HCT116 (cell line): ENCODE measurements at regions not wholly inside any gene's neighbourhood (a gene's known extent, or its start where the extent isn't known, plus 50 kb on each side); places are given as distances from the start of the nearest gene placed in this dataset.

Source experiments
- ATAC-seq: fragments of 200-7000 bp; cut with Tn5 transposase; 2 replicates; pipeline ENCODE4 v1.9.1; 2020; ENCODE audit warnings: mild to moderate bottlenecking, moderate library complexity
- BruUV-seq: library from RNA; stranded (reverse); fragments of 400-500 nt; replicated peaks from 2 replicates; lab custom pipeline; 2021; lab: Mats Ljungman, UMichigan
- CTCF ChIA-PET: fragments of 300-600 bp; sonication (Branson Sonifier 250); formaldehyde crosslinking; loops from one replicate; lab custom pipeline; 2021; ENCODE audit warnings: antibody characterized with exemption; lab: Charles Lee
- POLR2A ChIA-PET: fragments of 300-600, 350-600 bp; sonication (Branson Sonifier 250); formaldehyde crosslinking; loops from one replicate; lab custom pipeline; 2021; ENCODE audit warnings: antibody characterized with exemption; lab: Charles Lee
- RAD21 ChIA-PET, 2 experiments: fragments of 300-600 bp; sonication (Branson Sonifier 250); formaldehyde crosslinking; loops; one replicate each; lab custom pipeline; 2023; ENCODE audit warnings: low total read pairs in 2 of 2; ENCODE audit not compliant: uncharacterized antibody in 2 of 2, unreplicated experiment in 2 of 2, low non-redundant PET in 1 of 2; lab: Charles Lee
- DNase-seq: peaks from one replicate; pipeline ENCODE4 v3.0.0-alpha.2; 2010; ENCODE audit warnings: low read depth, low spot score
- H2AFZ ChIP-seq: fragments of 200-600 bp; shearing (Covaris generic), sonication (generic); 2 replicates; pipeline ENCODE4 v1.6.1; 2017; ENCODE audit warnings: low read depth, mixed run types, mixed read lengths, antibody characterized with exemption, low read length; ENCODE audit not compliant: poor library complexity, severe bottlenecking
- H3K27ac ChIP-seq: 2 replicates; pipeline ENCODE4 v1.5.1; 2012; ENCODE audit warnings: low read depth, low read length
- H3K27me3 ChIP-seq: fragments of 200-600 bp; sonication (generic); 2 replicates; pipeline ENCODE4 v1.6.1; 2016; ENCODE audit warnings: mixed run types, low read length, mixed read lengths; ENCODE audit not compliant: insufficient read depth
- H3K36me3 ChIP-seq, 2 experiments: fragments of 200-500 bp in 1 of 2; fragments of 200-600 bp in 1 of 2; sonication (Bioruptor generic) in 1 of 2; sonication (generic) in 1 of 2; 2 replicates each; pipeline versions ENCODE4 v1.5.1 to v1.6.1; 2014 to 2016; ENCODE audit warnings: low read length in 2 of 2, inconsistent platforms in 1 of 2, mixed read lengths in 1 of 2, mixed run types in 1 of 2; ENCODE audit not compliant: insufficient read depth in 2 of 2, control insufficient read depth in 1 of 2
- H3K4me1 ChIP-seq, 2 experiments: fragments of 200-600 bp in 1 of 2; sonication (generic) in 1 of 2; 2 replicates each; pipeline versions ENCODE4 v1.5.1 to v1.6.1; 2012 to 2017; ENCODE audit warnings: low read length in 2 of 2, inconsistent platforms in 1 of 2, mild to moderate bottlenecking in 1 of 2, mixed read lengths in 1 of 2, mixed run types in 1 of 2, moderate library complexity in 1 of 2; ENCODE audit not compliant: insufficient read depth in 2 of 2, control insufficient read depth in 1 of 2
- H3K4me2 ChIP-seq: fragments of 200-600 bp; sonication (generic); 2 replicates; pipeline ENCODE4 v1.6.1; 2017; ENCODE audit warnings: mixed run types, low read length, mixed read lengths
- H3K4me3 ChIP-seq, 2 experiments: fragments of 200-600 bp in 1 of 2; sonication (generic) in 1 of 2; replicated peaks in 1 of 2; 2 replicates each; pipeline ENCODE4 v1.5.1; 2011 to 2016; ENCODE audit warnings: low read length in 2 of 2, control low read depth in 1 of 2, low read depth in 1 of 2, mild to moderate bottlenecking in 1 of 2, mixed read lengths in 1 of 2, mixed run types in 1 of 2
- H3K79me2 ChIP-seq: fragments of 200-600 bp; sonication (generic); 2 replicates; pipeline ENCODE4 v1.6.1; 2017; ENCODE audit warnings: mild to moderate bottlenecking, mixed run types, low read length, moderate library complexity, mixed read lengths; ENCODE audit not compliant: insufficient read depth
- H3K9ac ChIP-seq: fragments of 200-600 bp; sonication (generic); 2 replicates; pipeline ENCODE4 v1.6.1; 2016; ENCODE audit warnings: low read length, mixed read lengths
- H3K9me2 ChIP-seq: fragments of 200-600 bp; sonication (generic), shearing (Covaris generic); 2 replicates; pipeline ENCODE4 v1.6.1; 2017; ENCODE audit warnings: mixed run types, mild to moderate bottlenecking, moderate library complexity; ENCODE audit not compliant: insufficient read depth
- H3K9me3 ChIP-seq, 2 experiments: fragments of 200-500 bp in 1 of 2; fragments of 200-600 bp in 1 of 2; sonication (Bioruptor generic) in 1 of 2; sonication (generic) in 1 of 2; 2 replicates each; pipeline ENCODE4 v1.6.1; 2014 to 2017; ENCODE audit warnings: low read length in 2 of 2, mixed read lengths in 2 of 2, inconsistent platforms in 1 of 2, low read depth in 1 of 2, mild to moderate bottlenecking in 1 of 2, mixed run types in 1 of 2, moderate library complexity in 1 of 2; ENCODE audit not compliant: control insufficient read depth in 1 of 2, insufficient read depth in 1 of 2
- H4K20me1 ChIP-seq: fragments of 200-600 bp; sonication (generic), shearing (Covaris generic); 2 replicates; pipeline ENCODE4 v1.6.1; 2017; ENCODE audit warnings: mixed run types, mild to moderate bottlenecking, moderate library complexity; ENCODE audit not compliant: insufficient read depth
- CBX3 ChIP-seq: IDR thresholded peaks from 2 replicates; pipeline ENCODE4 v1.6.1; 2012; ENCODE audit warnings: low read depth
- ELF1 ChIP-seq: IDR thresholded peaks from 2 replicates; pipeline ENCODE4 v1.6.1; 2012; ENCODE audit warnings: low read depth, borderline replicate concordance
- FOSL1 ChIP-seq: IDR thresholded peaks from 2 replicates; pipeline ENCODE4 v1.6.1; 2012; ENCODE audit warnings: low read depth
- POLR2AphosphoS5 ChIP-seq: IDR thresholded peaks from 2 replicates; pipeline ENCODE4 v1.6.1; 2011; ENCODE audit warnings: mild to moderate bottlenecking, low read depth, low read length, moderate library complexity
- SIN3A ChIP-seq: IDR thresholded peaks from 2 replicates; pipeline ENCODE4 v1.6.1; 2012; ENCODE audit warnings: low read depth
- SRF ChIP-seq: IDR thresholded peaks from 2 replicates; pipeline ENCODE4 v1.6.1; 2012; ENCODE audit warnings: low read depth
- intact Hi-C: fragments of 100-400 bp; cut with micrococcal nuclease; formaldehyde crosslinking; loops from 2 replicates; pipeline ENCODE4 v1.10.0; 2022
- TF ChIP-seq, protein P1 (sequence below): IDR thresholded peaks from 2 replicates; pipeline ENCODE4 v1.6.1; 2012
- TF ChIP-seq, protein P2 (sequence below): IDR thresholded peaks from 2 replicates; pipeline ENCODE4 v1.6.1; 2012; ENCODE audit warnings: low read depth
- TF ChIP-seq, protein P3 (sequence below): IDR thresholded peaks from 2 replicates; pipeline ENCODE4 v1.6.1; 2011; ENCODE audit warnings: mild to moderate bottlenecking, low read length, moderate library complexity; ENCODE audit not compliant: insufficient replicate concordance; ENCODE audit errors: extremely low read depth

DNA sequence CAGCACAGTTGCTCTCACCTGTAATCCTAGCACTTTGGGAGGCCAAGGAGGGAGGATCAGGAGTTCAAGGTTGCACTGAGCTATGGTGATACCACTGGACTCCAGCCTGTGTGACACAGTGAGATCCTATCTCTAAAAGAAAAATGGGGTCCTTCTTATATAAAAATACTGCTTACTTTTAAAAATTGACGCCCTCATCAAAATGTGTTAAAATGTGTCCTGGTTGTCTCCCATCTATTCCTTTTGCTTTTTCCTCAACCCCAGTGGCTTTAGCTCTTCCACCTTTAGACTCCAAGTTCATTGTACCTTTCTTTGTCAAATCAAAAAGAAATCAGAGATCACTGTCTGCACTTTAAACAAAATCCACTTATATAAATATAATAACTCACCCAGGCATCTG lies 60.3 kb upstream of the GPD1L start:
- Histone ChIP-seq H3K27ac (no peak overlapping the region), H3K9me3 (peaks cover 0 to 4% of the 10 kb centered on the region in 2 experiments; a peak in 1 of 4 replicates), H3K36me3 (no peaks in the 10 kb centered on the region), H3K27me3 (no peaks in the 10 kb centered on the region), H2AFZ (peak overlapping the region; percentile 72), H3K79me2 (no peaks in the 10 kb centered on the region), H3K4me2 (no peak overlapping the region), H3K4me3 (no peak overlapping the region), H3K9ac (no peak overlapping the region), H3K9me2 (no peaks in the 10 kb centered on the region), H3K4me1 (peaks cover 6 to 11% of the 10 kb centered on the region in 2 experiments; a peak in 2 of 4 replicates), H4K20me1 (no peaks in the 10 kb centered on the region)
- no peak for DNase-seq
- BruUV-seq, result no TSS peak
- no peak for ATAC-seq
- RAD21 ChIA-PET, result no interaction called here
- CTCF ChIA-PET, result no interaction called here
- intact Hi-C loops, result no loop called here
- no peak for TF ChIP-seq SIN3A
- TF ChIP-seq, protein P1, sequence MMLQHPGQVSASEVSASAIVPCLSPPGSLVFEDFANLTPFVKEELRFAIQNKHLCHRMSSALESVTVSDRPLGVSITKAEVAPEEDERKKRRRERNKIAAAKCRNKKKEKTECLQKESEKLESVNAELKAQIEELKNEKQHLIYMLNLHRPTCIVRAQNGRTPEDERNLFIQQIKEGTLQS, result no peak
- TF ChIP-seq SRF, result no peak
- TF ChIP-seq POLR2AphosphoS5, result no peak
- TF ChIP-seq FOSL1, result no peak
- TF ChIP-seq, protein P2, sequence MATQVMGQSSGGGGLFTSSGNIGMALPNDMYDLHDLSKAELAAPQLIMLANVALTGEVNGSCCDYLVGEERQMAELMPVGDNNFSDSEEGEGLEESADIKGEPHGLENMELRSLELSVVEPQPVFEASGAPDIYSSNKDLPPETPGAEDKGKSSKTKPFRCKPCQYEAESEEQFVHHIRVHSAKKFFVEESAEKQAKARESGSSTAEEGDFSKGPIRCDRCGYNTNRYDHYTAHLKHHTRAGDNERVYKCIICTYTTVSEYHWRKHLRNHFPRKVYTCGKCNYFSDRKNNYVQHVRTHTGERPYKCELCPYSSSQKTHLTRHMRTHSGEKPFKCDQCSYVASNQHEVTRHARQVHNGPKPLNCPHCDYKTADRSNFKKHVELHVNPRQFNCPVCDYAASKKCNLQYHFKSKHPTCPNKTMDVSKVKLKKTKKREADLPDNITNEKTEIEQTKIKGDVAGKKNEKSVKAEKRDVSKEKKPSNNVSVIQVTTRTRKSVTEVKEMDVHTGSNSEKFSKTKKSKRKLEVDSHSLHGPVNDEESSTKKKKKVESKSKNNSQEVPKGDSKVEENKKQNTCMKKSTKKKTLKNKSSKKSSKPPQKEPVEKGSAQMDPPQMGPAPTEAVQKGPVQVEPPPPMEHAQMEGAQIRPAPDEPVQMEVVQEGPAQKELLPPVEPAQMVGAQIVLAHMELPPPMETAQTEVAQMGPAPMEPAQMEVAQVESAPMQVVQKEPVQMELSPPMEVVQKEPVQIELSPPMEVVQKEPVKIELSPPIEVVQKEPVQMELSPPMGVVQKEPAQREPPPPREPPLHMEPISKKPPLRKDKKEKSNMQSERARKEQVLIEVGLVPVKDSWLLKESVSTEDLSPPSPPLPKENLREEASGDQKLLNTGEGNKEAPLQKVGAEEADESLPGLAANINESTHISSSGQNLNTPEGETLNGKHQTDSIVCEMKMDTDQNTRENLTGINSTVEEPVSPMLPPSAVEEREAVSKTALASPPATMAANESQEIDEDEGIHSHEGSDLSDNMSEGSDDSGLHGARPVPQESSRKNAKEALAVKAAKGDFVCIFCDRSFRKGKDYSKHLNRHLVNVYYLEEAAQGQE, result no peak
- no peak for TF ChIP-seq CBX3
- TF ChIP-seq, protein P3, sequence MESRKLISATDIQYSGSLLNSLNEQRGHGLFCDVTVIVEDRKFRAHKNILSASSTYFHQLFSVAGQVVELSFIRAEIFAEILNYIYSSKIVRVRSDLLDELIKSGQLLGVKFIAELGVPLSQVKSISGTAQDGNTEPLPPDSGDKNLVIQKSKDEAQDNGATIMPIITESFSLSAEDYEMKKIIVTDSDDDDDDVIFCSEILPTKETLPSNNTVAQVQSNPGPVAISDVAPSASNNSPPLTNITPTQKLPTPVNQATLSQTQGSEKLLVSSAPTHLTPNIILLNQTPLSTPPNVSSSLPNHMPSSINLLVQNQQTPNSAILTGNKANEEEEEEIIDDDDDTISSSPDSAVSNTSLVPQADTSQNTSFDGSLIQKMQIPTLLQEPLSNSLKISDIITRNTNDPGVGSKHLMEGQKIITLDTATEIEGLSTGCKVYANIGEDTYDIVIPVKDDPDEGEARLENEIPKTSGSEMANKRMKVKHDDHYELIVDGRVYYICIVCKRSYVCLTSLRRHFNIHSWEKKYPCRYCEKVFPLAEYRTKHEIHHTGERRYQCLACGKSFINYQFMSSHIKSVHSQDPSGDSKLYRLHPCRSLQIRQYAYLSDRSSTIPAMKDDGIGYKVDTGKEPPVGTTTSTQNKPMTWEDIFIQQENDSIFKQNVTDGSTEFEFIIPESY, result no peak
- no peak for TF ChIP-seq ELF1
- POLR2A ChIA-PET, result interaction anchor here (1.4 kb wide), 1 partner anchor 60 kb away, joined by 3 read pairs; the partner anchor contains the start of gene GPD1L
